Prostate gland (tissue), 2 donors: ENCODE measurements at regions not wholly inside any gene's neighbourhood (a gene's known extent, or its start where the extent isn't known, plus 50 kb on each side); places are given as distances from the start of the nearest gene placed in this dataset.
"Not testable (repeated sequence)": the region's sequence is repeated elsewhere in the genome, so short reads cannot be mapped to it uniquely, and the experiment has no call there.

Source experiments
- DNase-seq: peaks from one replicate; pipeline ENCODE4 v3.0.0-alpha.2; 2019; ENCODE audit warnings: low spot score
- H3K27ac ChIP-seq, 2 donors: fragments of 200-600 bp; sonication (generic); 2 replicates each; pipeline ENCODE4 v1.5.1; 2017 to 2019
- H3K27me3 ChIP-seq: fragments of 200-600 bp; sonication (generic); replicated peaks from 2 replicates; pipeline ENCODE4 v1.5.1; 2019; ENCODE audit not compliant: insufficient read depth
- H3K36me3 ChIP-seq, 2 donors: fragments of 200-600 bp; sonication (generic); 1 replicate in 1 of 2; 2 replicates in 1 of 2; pipeline versions ENCODE4 v1.5.1 to v1.8.1; 2017 to 2019
- H3K4me1 ChIP-seq: fragments of 200-600 bp; sonication (generic); replicated peaks from 2 replicates; pipeline ENCODE4 v1.5.1; 2019
- H3K4me3 ChIP-seq, 2 donors: fragments of 200-600 bp; sonication (generic); 2 replicates each; pipeline ENCODE4 v1.5.1; 2017 to 2019
- H3K9me3 ChIP-seq: fragments of 200-600 bp; sonication (generic); 2 replicates; pipeline ENCODE4 v1.5.1; 2017
- POLR2A ChIP-seq: fragments of 450-650 bp; IDR thresholded peaks from one replicate; pipeline ENCODE4 v1.6.1; 2016; ENCODE audit warnings: antibody characterized with exemption, mild to moderate bottlenecking
- POLR2AphosphoS5 ChIP-seq: sonication (generic); formaldehyde crosslinking; IDR thresholded peaks from one replicate; pipeline ENCODE4 v1.6.1; 2017; ENCODE audit warnings: antibody characterized with exemption
- WGBS: methylation state at CpG from one replicate; pipeline ENCODE4 v1.1.5; 2018; 5-methylcytosine and 5-hydroxymethylcytosine counted together
- intact Hi-C: fragments of 100-400 bp; cut with DNase I; formaldehyde crosslinking; loops from one replicate; pipeline ENCODE4 v1.14.2; 2022
- TF ChIP-seq, protein P1 (sequence below), 4 experiments: fragments of 200-600 bp in 2 of 4; fragments of 450-650 bp in 2 of 4; sonication (generic) in 2 of 4; IDR thresholded peaks; 1 replicate in 3 of 4; 2 replicates in 1 of 4; pipeline ENCODE4 v1.5.1; 2016 to 2019; ENCODE audit warnings: antibody characterized with exemption in 4 of 4, mild to moderate bottlenecking in 2 of 4, moderate library complexity in 2 of 4

DNA sequence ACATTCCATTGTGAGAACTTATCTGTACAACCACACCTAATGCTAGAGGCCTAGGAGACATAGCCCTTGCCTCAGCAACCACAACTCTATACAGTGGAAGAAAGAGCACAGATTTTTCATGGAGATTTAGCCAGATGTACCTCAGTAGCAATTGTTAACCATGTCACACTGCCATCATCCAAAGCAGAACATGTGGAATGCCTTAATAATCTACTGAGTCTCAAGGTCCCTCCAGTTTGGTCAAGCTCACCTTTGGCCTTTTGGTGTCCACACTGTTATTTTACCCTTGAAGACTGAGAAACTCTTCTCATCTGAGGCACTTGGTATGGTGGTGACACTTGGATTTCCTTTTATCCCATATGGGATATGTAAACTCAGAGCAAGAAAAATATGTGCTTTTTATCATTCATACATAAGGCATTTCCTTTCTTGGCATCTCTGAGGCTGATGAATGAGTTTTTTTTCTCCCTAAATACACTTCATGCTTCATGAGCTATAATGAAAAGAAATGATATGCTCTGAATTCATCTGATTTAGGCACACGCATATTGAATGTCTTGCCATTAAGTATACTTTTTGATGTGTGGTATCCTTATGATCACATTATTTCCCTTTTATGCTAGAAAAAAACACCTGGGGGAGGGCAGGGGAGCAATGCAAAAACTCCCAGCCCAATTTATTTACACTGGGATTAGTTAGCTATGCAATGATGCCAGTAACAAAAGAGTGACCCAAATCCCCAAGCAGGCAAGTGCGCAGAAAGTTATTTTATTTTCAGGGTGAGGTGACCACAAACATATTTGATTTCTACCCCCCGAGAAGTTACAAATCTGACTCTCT, 63.3 kb upstream of the ME3 start:
- Histone ChIP-seq H3K4me1 (no peaks in the 10 kb centered on the region), H3K4me3 (no peak overlapping the region), H3K9me3 (no peaks in the 10 kb centered on the region), H3K27ac (no peak overlapping the region), H3K27me3 (no peaks in the 10 kb centered on the region), H3K36me3 (no peaks in the 10 kb centered on the region)
- intact Hi-C loops, result no loop called here
- DNase-seq, result no peak
- 56% methylated on average over 3 of the region's 3 CpGs for WGBS
- TF ChIP-seq, protein P1, sequence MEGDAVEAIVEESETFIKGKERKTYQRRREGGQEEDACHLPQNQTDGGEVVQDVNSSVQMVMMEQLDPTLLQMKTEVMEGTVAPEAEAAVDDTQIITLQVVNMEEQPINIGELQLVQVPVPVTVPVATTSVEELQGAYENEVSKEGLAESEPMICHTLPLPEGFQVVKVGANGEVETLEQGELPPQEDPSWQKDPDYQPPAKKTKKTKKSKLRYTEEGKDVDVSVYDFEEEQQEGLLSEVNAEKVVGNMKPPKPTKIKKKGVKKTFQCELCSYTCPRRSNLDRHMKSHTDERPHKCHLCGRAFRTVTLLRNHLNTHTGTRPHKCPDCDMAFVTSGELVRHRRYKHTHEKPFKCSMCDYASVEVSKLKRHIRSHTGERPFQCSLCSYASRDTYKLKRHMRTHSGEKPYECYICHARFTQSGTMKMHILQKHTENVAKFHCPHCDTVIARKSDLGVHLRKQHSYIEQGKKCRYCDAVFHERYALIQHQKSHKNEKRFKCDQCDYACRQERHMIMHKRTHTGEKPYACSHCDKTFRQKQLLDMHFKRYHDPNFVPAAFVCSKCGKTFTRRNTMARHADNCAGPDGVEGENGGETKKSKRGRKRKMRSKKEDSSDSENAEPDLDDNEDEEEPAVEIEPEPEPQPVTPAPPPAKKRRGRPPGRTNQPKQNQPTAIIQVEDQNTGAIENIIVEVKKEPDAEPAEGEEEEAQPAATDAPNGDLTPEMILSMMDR (IDR thresholded peaks at IDR 0.05), result no peak
- TF ChIP-seq POLR2A, result no peak

DNA sequence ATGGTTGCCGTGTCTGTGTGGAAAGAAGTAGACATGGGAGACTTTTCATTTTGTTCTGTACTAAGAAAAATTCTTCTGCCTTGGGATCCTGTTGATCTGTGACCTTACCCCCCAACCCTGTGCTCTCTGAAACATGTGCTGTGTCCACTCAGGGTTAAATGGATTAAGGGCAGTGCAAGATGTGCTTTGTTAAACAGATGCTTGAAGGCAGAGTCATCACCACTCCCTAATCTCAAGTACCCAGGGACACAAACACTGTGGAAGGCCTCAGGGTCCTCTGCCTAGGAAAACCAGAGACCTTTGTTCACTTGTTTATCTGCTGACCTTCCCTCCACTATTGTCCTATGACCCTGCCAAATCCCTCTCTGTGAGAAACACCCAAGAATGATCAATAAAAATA, 60.3 kb upstream of the ME3 start:
- H3K27me3 ChIP-seq, H3K36me3 ChIP-seq, H3K4me3 ChIP-seq, DNase-seq, intact Hi-C loops, H3K27ac ChIP-seq, H3K4me1 ChIP-seq, H3K9me3 ChIP-seq: not testable (repeated sequence)
- no CpG with 5 or more reads among the region's 1 CpG for WGBS

DNA sequence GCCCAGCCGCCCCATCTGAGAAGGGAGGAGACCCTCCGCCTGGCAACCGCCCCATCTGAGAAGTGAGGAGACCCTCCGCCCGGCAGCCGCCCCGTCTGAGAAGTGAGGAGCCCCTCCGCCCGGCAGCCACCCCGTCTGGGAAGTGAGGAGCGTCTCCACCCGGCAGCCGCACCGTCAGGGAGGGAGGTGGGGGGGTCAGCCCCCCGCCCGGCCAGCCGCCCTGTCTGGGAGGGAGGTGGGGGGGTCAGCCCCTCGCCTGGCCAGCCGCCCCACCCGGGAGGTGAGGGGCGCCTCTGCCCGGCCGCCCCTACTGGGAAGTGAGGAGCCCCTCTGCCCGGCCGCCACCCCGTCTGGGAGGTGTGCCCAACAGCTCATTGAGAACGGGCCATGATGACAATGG, 59.9 kb upstream of the ME3 start:
- H3K9me3 ChIP-seq, H3K4me1 ChIP-seq, H3K27me3 ChIP-seq, H3K27ac ChIP-seq, H3K4me3 ChIP-seq, DNase-seq, H3K36me3 ChIP-seq, intact Hi-C loops: not testable (repeated sequence)
- 95% methylated on average over 13 of the region's 27 CpGs for WGBS

DNA sequence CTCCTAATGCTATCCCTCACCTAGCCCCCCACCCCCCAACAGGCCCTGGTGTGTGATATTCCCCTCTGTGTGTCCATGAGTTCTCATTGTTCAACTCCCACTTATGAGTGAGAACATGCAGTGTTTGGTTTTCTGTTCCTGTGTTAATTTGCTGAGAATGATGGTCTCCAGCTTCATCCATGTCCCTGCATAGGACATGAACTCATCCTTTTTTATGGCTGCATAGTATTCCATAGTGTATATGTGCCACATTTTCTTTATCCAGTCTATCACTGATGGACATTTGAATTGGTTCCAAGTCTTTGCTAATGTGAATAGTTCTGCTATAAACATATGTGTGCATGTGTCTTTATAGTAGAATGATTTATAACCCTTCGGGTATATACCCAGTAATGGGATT, 57.2 kb upstream of the ME3 start:
- intact Hi-C loops, H3K4me1 ChIP-seq, H3K4me3 ChIP-seq, DNase-seq, H3K27ac ChIP-seq, H3K9me3 ChIP-seq, H3K36me3 ChIP-seq, H3K27me3 ChIP-seq: not testable (repeated sequence)
- WGBS, result 92% methylated on average over 1 of the region's 1 CpG

DNA sequence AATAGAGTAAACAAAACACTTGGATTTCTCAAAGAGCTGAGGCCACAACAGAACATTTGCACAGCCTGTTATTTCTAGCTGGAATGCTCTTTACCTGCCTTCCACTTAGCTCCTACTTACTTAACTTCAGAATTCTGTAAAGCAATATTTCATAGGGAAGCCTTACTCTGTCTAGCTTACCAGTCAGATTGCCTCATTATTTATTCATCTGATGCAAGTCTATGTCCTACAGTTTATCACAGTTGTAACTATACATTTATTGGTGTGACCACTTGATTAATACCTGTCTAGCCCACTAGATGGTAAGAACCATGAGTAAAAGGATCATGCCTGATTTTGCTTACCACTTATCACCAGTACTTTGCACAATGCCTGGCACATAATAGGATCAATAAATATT, 56.1 kb upstream of the ME3 start:
- DNase-seq, result no peak
- H3K36me3 ChIP-seq, result no peaks in the 10 kb centered on the region
- no peaks in the 10 kb centered on the region for H3K9me3 ChIP-seq
- TF ChIP-seq, protein P1 (IDR thresholded peaks at IDR 0.05), result no peak
- TF ChIP-seq POLR2AphosphoS5, result no peak
- no peak for TF ChIP-seq POLR2A
- H3K27ac ChIP-seq, result no peak overlapping the region
- no peaks in the 10 kb centered on the region for H3K27me3 ChIP-seq
- no peaks in the 10 kb centered on the region for H3K4me1 ChIP-seq
- H3K4me3 ChIP-seq, result no peak overlapping the region
- intact Hi-C loops, result no loop called here

DNA sequence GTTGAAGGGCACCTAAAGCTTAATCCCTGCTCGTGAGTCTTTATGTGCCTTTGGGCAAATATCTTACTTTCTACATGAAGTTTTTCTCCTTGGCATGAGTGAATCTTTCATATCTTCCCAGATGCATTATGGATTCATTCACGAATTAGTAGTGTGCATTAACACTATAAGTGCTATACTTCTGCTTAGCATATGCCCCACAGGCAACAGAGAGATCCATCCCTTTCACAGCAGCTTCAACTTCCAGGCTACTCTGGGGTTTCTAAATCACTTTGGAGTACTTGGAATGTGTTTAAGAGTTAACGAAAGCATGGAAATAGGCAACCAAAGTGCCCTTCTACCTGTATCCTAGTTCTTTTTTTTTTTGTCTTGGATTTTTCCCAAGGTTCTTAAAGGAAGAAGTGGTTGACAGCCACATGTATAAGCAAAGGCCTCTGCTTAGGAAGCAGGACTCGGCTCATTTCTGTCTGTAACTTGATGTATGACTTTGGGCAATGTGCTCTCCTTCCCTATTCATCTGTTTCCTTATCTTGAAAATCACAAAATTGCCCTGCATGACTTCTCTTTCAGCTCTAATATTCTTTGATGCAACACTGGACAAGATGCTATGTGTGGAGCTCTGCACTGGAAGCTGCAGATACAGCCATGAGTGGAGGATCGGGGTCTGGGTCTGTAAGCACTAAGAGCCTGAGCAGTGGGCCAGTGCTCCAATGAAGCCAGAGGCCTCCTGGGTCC, 54.5 kb upstream of the ME3 start:
- Histone ChIP-seq H3K27me3 (no peaks in the 10 kb centered on the region), H3K4me3 (no peak overlapping the region), H3K4me1 (no peaks in the 10 kb centered on the region), H3K36me3 (no peaks in the 10 kb centered on the region), H3K9me3 (no peaks in the 10 kb centered on the region), H3K27ac (no peak overlapping the region)
- no peak for DNase-seq
- TF ChIP-seq POLR2A (no peak), POLR2AphosphoS5 (no peak)
- TF ChIP-seq, protein P1 (IDR thresholded peaks at IDR 0.05), result no peak
- intact Hi-C loops, result no loop called here
- 63% methylated on average over 5 of the region's 5 CpGs for WGBS
